Caco-2 (cell line): ENCODE measurements at regions not wholly inside any gene's neighbourhood (a gene's known extent, or its start where the extent isn't known, plus 50 kb on each side); places are given as distances from the start of the nearest gene placed in this dataset.

Experiments
- BruUV-seq: library from RNA; stranded (reverse); fragments of 400-500 nt; replicated peaks from 2 replicates; lab custom pipeline; 2021; lab: Mats Ljungman, UMichigan
- CTCF ChIA-PET: fragments of 300-600 bp; sonication (Branson Sonifier 250); formaldehyde crosslinking; loops from one replicate; lab custom pipeline; 2022; ENCODE audit warnings: antibody characterized with exemption; lab: Charles Lee
- POLR2A ChIA-PET: fragments of 300-600 bp; sonication (Branson Sonifier 250); formaldehyde crosslinking; loops from one replicate; lab custom pipeline; 2022; ENCODE audit warnings: antibody characterized with exemption; lab: Charles Lee
- DNase-seq, 2 experiments: peaks; one replicate each; pipeline versions ENCODE4 v3.0.0 to v3.0.0-alpha.2; 2020 to 2022
- H3K27me3 ChIP-seq: replicated peaks from 2 replicates; pipeline ENCODE4 v1.6.0; 2011; ENCODE audit warnings: low read length; ENCODE audit not compliant: control insufficient read depth, insufficient read depth
- H3K36me3 ChIP-seq: 2 replicates; pipeline ENCODE4 v1.5.1; 2011; ENCODE audit warnings: low read length; ENCODE audit not compliant: control insufficient read depth, insufficient read depth
- H3K4me1 ChIP-seq: fragments of 250-450 bp; sonication (Bioruptor Pico); 2 replicates; pipeline ENCODE4 v1.5.1; 2020; ENCODE audit warnings: mild to moderate bottlenecking
- H3K4me3 ChIP-seq: 2 replicates; pipeline ENCODE4 v1.5.1; 2011; ENCODE audit warnings: low read depth, mild to moderate bottlenecking, control low read depth, low read length
- H3K9me3 ChIP-seq: fragments of 250-450 bp; sonication (Bioruptor Pico); 2 replicates; pipeline ENCODE4 v1.5.1; 2020; ENCODE audit warnings: mild to moderate bottlenecking, moderate library complexity
- H3K27ac Mint-ChIP-seq: one replicate; pipeline ENCODE4 v1.8.0; 2022; ENCODE audit warnings: mixed read lengths; ENCODE audit not compliant: unreplicated experiment
- H3K27me3 Mint-ChIP-seq: one replicate; pipeline ENCODE4 v1.8.0; 2022; ENCODE audit warnings: mixed read lengths; ENCODE audit not compliant: insufficient read depth, unreplicated experiment
- H3K36me3 Mint-ChIP-seq: one replicate; pipeline ENCODE4 v1.8.0; 2022; ENCODE audit warnings: mild to moderate bottlenecking, mixed read lengths; ENCODE audit not compliant: insufficient read depth, unreplicated experiment
- H3K4me1 Mint-ChIP-seq: one replicate; pipeline ENCODE4 v1.8.0; 2022; ENCODE audit warnings: low read depth, mixed read lengths; ENCODE audit not compliant: unreplicated experiment
- H3K4me3 Mint-ChIP-seq: one replicate; pipeline ENCODE4 v1.8.0; 2022; ENCODE audit warnings: mild to moderate bottlenecking, moderate library complexity, mixed read lengths; ENCODE audit not compliant: unreplicated experiment
- H3K9me3 Mint-ChIP-seq: one replicate; pipeline ENCODE4 v1.8.0; 2022; ENCODE audit warnings: mixed read lengths; ENCODE audit not compliant: unreplicated experiment
- intact Hi-C: fragments of 100-400 bp; cut with micrococcal nuclease; formaldehyde crosslinking; loops from one replicate; pipeline ENCODE4 v1.10.0; 2022; ENCODE audit not compliant: unreplicated experiment
- TF ChIP-seq, protein P1 (sequence below), 2 experiments: fragments of 200-600 bp in 1 of 2; IDR thresholded peaks; 1 replicate in 1 of 2; 2 replicates in 1 of 2; pipeline versions ENCODE4 v1.5.1 to v1.8.0; 2011 to 2022; ENCODE audit warnings: antibody characterized with exemption in 1 of 2, control low read depth in 1 of 2, inconsistent platforms in 1 of 2, low read depth in 1 of 2, low read length in 1 of 2, mild to moderate bottlenecking in 1 of 2, moderate library complexity in 1 of 2; ENCODE audit not compliant: insufficient read depth in 1 of 2, severe bottlenecking in 1 of 2, unreplicated experiment in 1 of 2

DNA sequence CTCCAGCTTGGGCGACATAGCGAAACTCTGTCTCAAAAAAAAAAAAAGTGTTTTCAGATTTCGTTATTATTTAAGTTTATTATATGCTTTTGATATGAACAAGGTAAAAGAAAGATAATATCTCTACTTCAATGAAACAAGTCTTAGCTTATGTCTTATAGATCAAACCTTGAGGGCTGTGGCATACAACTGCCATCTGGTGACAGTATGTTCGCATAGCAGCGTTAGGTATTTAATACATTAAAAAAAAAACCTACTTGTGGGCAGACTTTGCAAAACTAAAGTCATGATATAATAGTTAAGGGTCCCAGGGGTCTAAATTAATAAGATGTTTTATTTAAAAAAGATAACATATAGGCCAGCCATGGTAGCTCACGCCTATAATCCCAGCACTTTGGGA lies 161.2 kb upstream of the AMOT start:
- H3K27me3 Mint-ChIP-seq, result no peaks in the 10 kb centered on the region
- peaks cover 25% of the 10 kb centered on the region for H3K4me1 Mint-ChIP-seq
- no peak overlapping the region for H3K27ac Mint-ChIP-seq
- TF ChIP-seq, protein P1, sequence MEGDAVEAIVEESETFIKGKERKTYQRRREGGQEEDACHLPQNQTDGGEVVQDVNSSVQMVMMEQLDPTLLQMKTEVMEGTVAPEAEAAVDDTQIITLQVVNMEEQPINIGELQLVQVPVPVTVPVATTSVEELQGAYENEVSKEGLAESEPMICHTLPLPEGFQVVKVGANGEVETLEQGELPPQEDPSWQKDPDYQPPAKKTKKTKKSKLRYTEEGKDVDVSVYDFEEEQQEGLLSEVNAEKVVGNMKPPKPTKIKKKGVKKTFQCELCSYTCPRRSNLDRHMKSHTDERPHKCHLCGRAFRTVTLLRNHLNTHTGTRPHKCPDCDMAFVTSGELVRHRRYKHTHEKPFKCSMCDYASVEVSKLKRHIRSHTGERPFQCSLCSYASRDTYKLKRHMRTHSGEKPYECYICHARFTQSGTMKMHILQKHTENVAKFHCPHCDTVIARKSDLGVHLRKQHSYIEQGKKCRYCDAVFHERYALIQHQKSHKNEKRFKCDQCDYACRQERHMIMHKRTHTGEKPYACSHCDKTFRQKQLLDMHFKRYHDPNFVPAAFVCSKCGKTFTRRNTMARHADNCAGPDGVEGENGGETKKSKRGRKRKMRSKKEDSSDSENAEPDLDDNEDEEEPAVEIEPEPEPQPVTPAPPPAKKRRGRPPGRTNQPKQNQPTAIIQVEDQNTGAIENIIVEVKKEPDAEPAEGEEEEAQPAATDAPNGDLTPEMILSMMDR (IDR thresholded peaks at IDR 0.05; ENCODE audit: insufficient read depth in 1 of 2, low read depth in 1 of 2, low read length in 1 of 2, severe bottlenecking in 1 of 2, unreplicated experiment in 1 of 2), result peak in 1 of 2 experiments; percentile 14
- no peak for DNase-seq
- Histone ChIP-seq H3K4me1 (peaks cover 14% of the 10 kb centered on the region), H3K4me3 (no peak overlapping the region), H3K27me3 (no peaks in the 10 kb centered on the region), H3K36me3 (no peaks in the 10 kb centered on the region), H3K9me3 (no peaks in the 10 kb centered on the region)
- intact Hi-C loops, result loop anchor here (1.0 kb wide), 2 partner anchors 128 to 242 kb away; no protein-coding TSS in a partner anchor
- H3K9me3 Mint-ChIP-seq, result no peaks in the 10 kb centered on the region
- ChIA-PET POLR2A (no interaction called here), CTCF (interaction anchor here (0.6 to 0.7 kb wide), 3 partner anchors 88 to 128 kb away, joined by 3 to 4 read pairs (median 4); no protein-coding TSS in a partner anchor)
- no peak overlapping the region for H3K4me3 Mint-ChIP-seq
- BruUV-seq, result no TSS peak
- no peaks in the 10 kb centered on the region for H3K36me3 Mint-ChIP-seq

DNA sequence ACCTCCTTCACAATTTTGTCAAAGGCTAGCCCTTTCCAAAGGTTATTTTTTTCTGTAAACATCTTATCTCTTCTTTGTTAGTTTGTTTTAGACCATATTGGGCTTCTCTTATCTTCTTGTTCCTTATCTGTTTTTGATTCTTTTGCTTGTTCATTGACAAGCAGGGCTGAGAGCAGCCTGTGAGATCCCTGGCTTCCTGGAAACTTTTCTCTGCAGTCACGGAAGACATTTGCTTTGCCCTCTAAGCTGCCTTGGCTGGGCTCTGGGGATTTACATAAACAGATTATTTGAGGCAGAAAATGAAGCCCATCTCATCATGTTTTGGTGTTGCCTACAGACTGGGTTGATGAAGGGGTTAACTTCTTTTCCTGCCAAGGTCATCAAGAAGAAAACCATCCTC lies 157.4 kb upstream of the AMOT start:
- no peak overlapping the region; the same call in 1 of the 2 replicates for H3K4me3 ChIP-seq
- no peaks in the 10 kb centered on the region for H3K9me3 ChIP-seq
- Mint-ChIP-seq H3K4me1 (peaks cover 27% of the 10 kb centered on the region), H3K27me3 (no peaks in the 10 kb centered on the region), H3K4me3 (peak overlapping the region; percentile 49), H3K36me3 (no peaks in the 10 kb centered on the region), H3K9me3 (no peaks in the 10 kb centered on the region), H3K27ac (no peak overlapping the region)
- no TSS peak for BruUV-seq
- CTCF ChIA-PET, result no interaction called here
- H3K36me3 ChIP-seq, result no peaks in the 10 kb centered on the region
- no peaks in the 10 kb centered on the region for H3K27me3 ChIP-seq
- intact Hi-C loops, result loop anchor here (1.0 to 5.0 kb wide), 3 partner anchors 28 to 146 kb away; no protein-coding TSS in a partner anchor
- peak; percentile 20 to 70 for DNase-seq
- POLR2A ChIA-PET, result no interaction called here
- peaks cover 21% of the 10 kb centered on the region for H3K4me1 ChIP-seq
- TF ChIP-seq, protein P1 (IDR thresholded peaks at IDR 0.05; ENCODE audit: insufficient read depth in 1 of 2, low read depth in 1 of 2, low read length in 1 of 2, severe bottlenecking in 1 of 2, unreplicated experiment in 1 of 2), result no peak

DNA sequence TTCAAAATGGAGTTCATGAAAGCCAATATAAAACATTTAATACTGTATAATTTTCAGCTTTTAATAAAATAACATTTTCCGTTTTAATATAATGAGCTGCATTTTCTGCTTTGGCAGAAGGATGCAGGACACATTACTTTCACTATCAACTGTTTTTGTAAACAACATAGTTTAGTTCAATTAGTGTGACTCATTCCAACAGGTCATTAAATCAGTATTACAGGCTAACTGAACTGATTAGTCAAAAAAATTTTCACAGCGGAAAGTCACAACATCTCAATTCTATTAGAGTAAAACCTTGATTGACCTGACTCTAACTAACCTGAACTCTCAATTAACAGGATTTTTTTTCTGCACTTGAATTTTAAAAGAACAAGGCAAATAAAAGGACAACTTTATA lies 151.2 kb upstream of the AMOT start:
- intact Hi-C loops, result no loop called here
- Histone ChIP-seq H3K27me3 (no peaks in the 10 kb centered on the region), H3K36me3 (no peaks in the 10 kb centered on the region), H3K4me1 (peaks cover 7% of the 10 kb centered on the region), H3K4me3 (no peak overlapping the region), H3K9me3 (no peaks in the 10 kb centered on the region)
- Mint-ChIP-seq H3K4me1 (peaks cover 8% of the 10 kb centered on the region), H3K4me3 (no peak overlapping the region), H3K27ac (no peak overlapping the region), H3K9me3 (no peaks in the 10 kb centered on the region), H3K36me3 (no peaks in the 10 kb centered on the region), H3K27me3 (no peaks in the 10 kb centered on the region)
- POLR2A ChIA-PET, result no interaction called here
- BruUV-seq, result no TSS peak
- TF ChIP-seq, protein P1 (IDR thresholded peaks at IDR 0.05; ENCODE audit: insufficient read depth in 1 of 2, low read depth in 1 of 2, low read length in 1 of 2, severe bottlenecking in 1 of 2, unreplicated experiment in 1 of 2), result no peak
- CTCF ChIA-PET, result interaction anchor here (0.6 kb wide), 1 partner anchor 19 kb away, joined by 7 read pairs; no protein-coding TSS in a partner anchor
- no peak for DNase-seq
